ENCODE measurements at regions not wholly inside any gene's neighbourhood (a gene's known extent, or its start where the extent isn't known, plus 50 kb on each side); places are given as distances from the start of the nearest gene placed in this dataset.

DNA sequence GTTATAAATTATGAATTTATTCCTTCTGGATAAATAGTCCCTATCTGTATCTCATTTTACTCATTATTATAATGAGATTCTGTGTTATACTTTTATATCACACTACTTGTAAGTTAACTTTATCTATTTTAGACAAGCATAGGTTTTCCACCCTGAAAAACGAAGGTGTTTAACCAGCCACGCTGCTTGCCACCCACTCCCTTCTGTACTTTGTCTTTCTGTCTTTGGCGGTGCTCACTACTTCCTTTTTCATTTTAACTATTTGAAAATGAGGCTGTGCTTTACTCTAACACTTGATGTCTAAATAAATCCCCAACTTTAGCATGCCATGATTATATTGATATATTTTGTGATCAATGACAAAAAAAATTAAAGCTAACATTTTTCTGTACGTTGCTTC lies 952.9 kb downstream of the DNAJB9 start:
- H3K4me1 ChIP-seq (ENCODE audit: control insufficient read depth in 1 of 2, insufficient read depth in 2 of 2, low read length in 2 of 2), result no peaks in the 10 kb centered on the region
- no peaks in the 10 kb centered on the region for H3K36me3 ChIP-seq (ENCODE audit: control insufficient read depth in 1 of 2, insufficient read depth in 2 of 2, low read length in 2 of 2)
- no peaks in the 10 kb centered on the region for H3K27me3 ChIP-seq (ENCODE audit: control insufficient read depth in 1 of 2, insufficient read depth in 2 of 2, low read length in 2 of 2)
- no peak overlapping the region for H3K4me3 ChIP-seq (ENCODE audit: low read depth in 1 of 2, low read length in 2 of 2)
- H3K9ac ChIP-seq (ENCODE audit: low read depth in 1 of 2, low read length in 2 of 2), result no peak overlapping the region
- no peak overlapping the region for H3K27ac ChIP-seq (ENCODE audit: low read depth, low read length)
- no peaks in the 10 kb centered on the region for H3K9me3 ChIP-seq (ENCODE audit: control insufficient read depth in 1 of 2, low read length in 2 of 2)

DNA sequence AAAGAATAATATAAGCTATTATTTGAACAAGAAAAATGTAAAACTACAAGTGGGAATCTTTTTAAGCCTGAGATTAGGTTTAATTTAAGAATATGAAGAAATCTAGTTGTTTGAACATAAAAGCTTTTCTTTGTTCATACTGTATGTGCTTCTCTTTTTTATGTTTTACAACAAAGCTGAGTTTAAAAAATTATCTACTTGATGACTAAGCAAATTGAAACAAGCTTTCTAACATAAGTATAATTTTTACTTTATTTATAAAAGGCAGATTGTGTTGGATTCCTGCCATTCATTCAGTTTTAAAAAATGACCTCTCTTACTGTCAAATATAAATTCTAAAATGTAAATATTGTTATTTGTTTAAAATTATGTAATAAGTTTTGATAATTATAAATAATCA lies 958.2 kb downstream of the DNAJB9 start:
- Histone ChIP-seq H3K27me3 (ENCODE audit: control insufficient read depth in 1 of 2, insufficient read depth in 2 of 2, low read length in 2 of 2) (no peaks in the 10 kb centered on the region), H3K27ac (ENCODE audit: low read depth, low read length) (no peak overlapping the region), H3K36me3 (ENCODE audit: control insufficient read depth in 1 of 2, insufficient read depth in 2 of 2, low read length in 2 of 2) (no peaks in the 10 kb centered on the region), H3K4me1 (ENCODE audit: control insufficient read depth in 1 of 2, insufficient read depth in 2 of 2, low read length in 2 of 2) (no peaks in the 10 kb centered on the region), H3K9ac (ENCODE audit: low read depth in 1 of 2, low read length in 2 of 2) (no peak overlapping the region), H3K4me3 (ENCODE audit: low read depth in 1 of 2, low read length in 2 of 2) (no peak overlapping the region), H3K9me3 (ENCODE audit: control insufficient read depth in 1 of 2, low read length in 2 of 2) (no peaks in the 10 kb centered on the region)

DNA sequence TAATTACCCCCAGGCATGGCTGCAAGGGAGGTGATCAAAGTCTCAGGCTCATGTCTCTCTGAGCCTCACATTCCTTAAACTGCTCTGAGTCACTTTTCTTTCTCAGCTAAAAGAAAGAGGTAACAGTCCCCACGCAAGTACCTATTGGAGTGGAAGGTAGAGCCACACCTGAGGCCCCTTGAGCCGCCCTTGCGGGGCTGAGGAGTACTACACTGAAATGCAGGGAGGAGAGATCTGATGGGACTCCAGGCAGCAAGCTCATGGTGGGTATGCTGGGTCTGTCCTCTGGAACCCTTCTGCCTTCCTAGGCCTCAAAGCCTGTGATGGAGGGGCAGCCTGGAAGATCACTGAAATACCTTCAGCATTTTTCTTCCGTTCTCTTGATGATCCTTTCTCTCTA lies 960.0 kb downstream of the DNAJB9 start:
- no peak overlapping the region for H3K4me3 ChIP-seq (ENCODE audit: low read depth in 1 of 2, low read length in 2 of 2)
- H3K36me3 ChIP-seq (ENCODE audit: control insufficient read depth in 1 of 2, insufficient read depth in 2 of 2, low read length in 2 of 2), result no peaks in the 10 kb centered on the region
- no peak overlapping the region for H3K9ac ChIP-seq (ENCODE audit: low read depth in 1 of 2, low read length in 2 of 2)

DNA sequence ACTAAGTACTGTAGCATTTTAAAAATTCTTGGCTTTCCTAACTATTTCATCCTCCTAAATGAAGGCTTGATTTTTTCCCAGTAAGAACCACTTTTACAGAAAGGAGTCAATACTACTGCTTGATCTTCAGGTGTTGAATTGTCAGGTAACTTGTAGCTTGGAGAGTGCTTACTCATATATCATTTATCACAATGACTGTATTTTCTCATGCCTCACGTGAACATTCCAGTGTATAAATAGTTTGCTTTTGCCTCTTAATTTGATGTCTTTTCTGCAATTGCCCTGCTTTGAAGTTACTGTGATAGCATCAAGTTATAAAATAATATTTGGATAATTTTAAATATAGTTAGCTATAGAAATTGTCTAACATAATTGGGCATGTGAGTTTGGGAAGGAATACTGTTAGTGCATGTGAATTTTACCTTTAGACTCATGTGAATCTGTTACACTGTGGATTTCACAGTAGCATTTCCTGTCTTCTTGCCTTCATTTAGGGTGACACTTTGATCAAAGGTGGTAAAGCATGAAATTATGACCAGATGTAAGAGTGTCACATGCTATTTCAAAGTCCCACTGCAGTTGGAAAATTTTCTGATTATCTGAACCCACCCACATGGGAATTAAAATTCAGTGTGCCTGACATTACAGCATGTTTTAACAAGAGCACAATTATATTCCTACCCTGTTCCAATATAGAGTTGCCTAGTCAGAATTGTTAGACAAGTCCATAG lies 962.8 kb downstream of the DNAJB9 start:
- Histone ChIP-seq H3K27ac (ENCODE audit: low read depth, low read length) (no peak overlapping the region), H3K36me3 (ENCODE audit: control insufficient read depth in 1 of 2, insufficient read depth in 2 of 2, low read length in 2 of 2) (no peaks in the 10 kb centered on the region), H3K9me3 (ENCODE audit: control insufficient read depth in 1 of 2, low read length in 2 of 2) (no peaks in the 10 kb centered on the region)

More for the DNA sequence above, 960.0 kb downstream of the DNAJB9 start:
- Histone ChIP-seq H3K4me1 (ENCODE audit: control insufficient read depth in 1 of 2, insufficient read depth in 2 of 2, low read length in 2 of 2) (no peaks in the 10 kb centered on the region), H3K27me3 (ENCODE audit: control insufficient read depth in 1 of 2, insufficient read depth in 2 of 2, low read length in 2 of 2) (no peaks in the 10 kb centered on the region), H3K9me3 (ENCODE audit: control insufficient read depth in 1 of 2, low read length in 2 of 2) (no peaks in the 10 kb centered on the region), H3K27ac (ENCODE audit: low read depth, low read length) (no peak overlapping the region)

DNA sequence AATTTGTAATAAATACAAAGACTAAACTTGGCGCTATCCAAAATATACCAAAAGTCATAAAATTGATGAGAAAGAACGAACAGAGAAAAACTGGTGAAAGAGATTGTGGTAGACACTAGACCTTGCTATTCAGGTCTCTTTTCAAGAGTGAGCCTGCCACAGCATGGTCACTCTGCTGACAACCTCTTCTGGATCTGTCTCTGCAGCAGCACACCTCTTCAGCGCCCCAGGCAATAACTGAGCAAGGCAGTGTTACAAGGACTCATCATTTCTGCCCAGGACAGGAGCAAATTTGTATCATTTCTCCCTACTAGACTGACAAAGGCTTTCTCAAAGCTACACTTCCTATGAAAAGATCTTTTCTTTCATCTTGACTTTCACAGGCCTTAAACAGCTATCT lies 976.0 kb downstream of the DNAJB9 start:
- H3K9me3 ChIP-seq (ENCODE audit: control insufficient read depth in 1 of 2, low read length in 2 of 2), result no peaks in the 10 kb centered on the region
- no peak overlapping the region for H3K4me3 ChIP-seq (ENCODE audit: low read depth in 1 of 2, low read length in 2 of 2)
- no peaks in the 10 kb centered on the region for H3K36me3 ChIP-seq (ENCODE audit: control insufficient read depth in 1 of 2, insufficient read depth in 2 of 2, low read length in 2 of 2)
- H3K9ac ChIP-seq (ENCODE audit: low read depth in 1 of 2, low read length in 2 of 2), result no peak overlapping the region
- H3K27ac ChIP-seq (ENCODE audit: low read depth, low read length), result no peak overlapping the region
- no peaks in the 10 kb centered on the region for H3K27me3 ChIP-seq (ENCODE audit: control insufficient read depth in 1 of 2, insufficient read depth in 2 of 2, low read length in 2 of 2)
- no peaks in the 10 kb centered on the region for H3K4me1 ChIP-seq (ENCODE audit: control insufficient read depth in 1 of 2, insufficient read depth in 2 of 2, low read length in 2 of 2)

More for the DNA sequence above, 962.8 kb downstream of the DNAJB9 start:
- Histone ChIP-seq H3K4me1 (ENCODE audit: control insufficient read depth in 1 of 2, insufficient read depth in 2 of 2, low read length in 2 of 2) (no peaks in the 10 kb centered on the region), H3K27me3 (ENCODE audit: control insufficient read depth in 1 of 2, insufficient read depth in 2 of 2, low read length in 2 of 2) (no peaks in the 10 kb centered on the region), H3K4me3 (ENCODE audit: low read depth in 1 of 2, low read length in 2 of 2) (no peak overlapping the region), H3K9ac (ENCODE audit: low read depth in 1 of 2, low read length in 2 of 2) (no peak overlapping the region)

DNA sequence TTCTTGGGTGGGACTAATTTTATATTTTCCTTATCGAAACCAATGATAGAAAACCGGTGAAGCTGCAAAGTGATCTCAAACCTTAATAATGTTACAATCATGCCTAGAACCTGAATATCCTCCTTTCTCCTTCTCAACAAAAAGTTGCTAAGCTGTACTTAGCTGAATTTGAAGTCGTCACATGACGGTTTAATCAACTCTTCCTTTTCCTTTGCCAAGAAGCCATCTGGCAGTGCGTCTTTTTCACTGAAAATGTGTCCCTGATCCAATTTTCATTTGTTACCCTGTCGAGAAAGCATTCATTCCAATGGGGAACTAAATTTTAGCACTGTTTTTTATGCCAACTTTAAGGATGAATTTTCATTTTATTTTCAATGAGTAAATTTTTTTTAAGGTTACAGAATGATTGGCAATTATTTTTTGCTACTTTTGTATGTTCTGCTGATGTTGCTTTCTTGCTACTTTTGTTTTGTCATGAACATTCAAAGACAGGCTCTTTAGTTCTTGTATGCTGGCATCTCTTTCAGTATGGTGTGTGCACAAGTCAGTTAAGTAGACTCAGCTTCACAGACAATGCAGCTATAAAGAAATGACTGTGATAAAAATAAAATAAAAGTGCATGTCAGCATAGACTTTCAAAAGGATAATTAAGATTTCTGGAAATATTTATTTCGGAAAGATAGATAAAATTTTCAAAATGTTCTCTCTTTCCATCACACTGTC lies 980.0 kb downstream of the DNAJB9 start:
- no peaks in the 10 kb centered on the region for H3K36me3 ChIP-seq (ENCODE audit: control insufficient read depth in 1 of 2, insufficient read depth in 2 of 2, low read length in 2 of 2)
- no peak overlapping the region for H3K4me3 ChIP-seq (ENCODE audit: low read depth in 1 of 2, low read length in 2 of 2)
- H3K9ac ChIP-seq (ENCODE audit: low read depth in 1 of 2, low read length in 2 of 2), result no peak overlapping the region
- no peak overlapping the region for H3K27ac ChIP-seq (ENCODE audit: low read depth, low read length)
- no peaks in the 10 kb centered on the region for H3K27me3 ChIP-seq (ENCODE audit: control insufficient read depth in 1 of 2, insufficient read depth in 2 of 2, low read length in 2 of 2)
- H3K9me3 ChIP-seq (ENCODE audit: control insufficient read depth in 1 of 2, low read length in 2 of 2), result no peaks in the 10 kb centered on the region
- no peaks in the 10 kb centered on the region for H3K4me1 ChIP-seq (ENCODE audit: control insufficient read depth in 1 of 2, insufficient read depth in 2 of 2, low read length in 2 of 2)

DNA sequence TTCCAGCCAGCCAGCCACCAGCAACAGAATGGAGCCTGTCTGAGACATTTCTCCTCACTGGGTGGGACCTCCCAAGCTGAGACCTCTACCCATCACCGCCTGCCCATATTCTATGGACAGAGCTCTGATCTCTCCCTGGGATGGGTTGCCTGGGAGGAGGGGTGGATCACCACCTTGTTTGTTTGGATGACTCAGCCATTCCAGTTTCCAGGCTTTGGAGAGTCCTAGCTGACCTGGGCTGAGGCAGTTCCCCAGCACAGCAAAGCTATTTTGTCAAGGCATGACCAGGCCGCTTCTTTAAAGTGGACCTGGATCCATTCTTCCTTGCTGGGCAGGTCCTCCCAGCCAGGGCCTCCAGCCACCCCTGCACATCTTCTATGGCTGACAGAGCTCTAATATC lies 982.3 kb downstream of the DNAJB9 start:
- Histone ChIP-seq H3K4me1 (ENCODE audit: control insufficient read depth in 1 of 2, insufficient read depth in 2 of 2, low read length in 2 of 2) (no peaks in the 10 kb centered on the region), H3K36me3 (ENCODE audit: control insufficient read depth in 1 of 2, insufficient read depth in 2 of 2, low read length in 2 of 2) (no peaks in the 10 kb centered on the region), H3K27me3 (ENCODE audit: control insufficient read depth in 1 of 2, insufficient read depth in 2 of 2, low read length in 2 of 2) (no peaks in the 10 kb centered on the region), H3K9me3 (ENCODE audit: control insufficient read depth in 1 of 2, low read length in 2 of 2) (no peaks in the 10 kb centered on the region), H3K4me3 (ENCODE audit: low read depth in 1 of 2, low read length in 2 of 2) (no peak overlapping the region), H3K27ac (ENCODE audit: low read depth, low read length) (no peak overlapping the region), H3K9ac (ENCODE audit: low read depth in 1 of 2, low read length in 2 of 2) (no peak overlapping the region)

DNA sequence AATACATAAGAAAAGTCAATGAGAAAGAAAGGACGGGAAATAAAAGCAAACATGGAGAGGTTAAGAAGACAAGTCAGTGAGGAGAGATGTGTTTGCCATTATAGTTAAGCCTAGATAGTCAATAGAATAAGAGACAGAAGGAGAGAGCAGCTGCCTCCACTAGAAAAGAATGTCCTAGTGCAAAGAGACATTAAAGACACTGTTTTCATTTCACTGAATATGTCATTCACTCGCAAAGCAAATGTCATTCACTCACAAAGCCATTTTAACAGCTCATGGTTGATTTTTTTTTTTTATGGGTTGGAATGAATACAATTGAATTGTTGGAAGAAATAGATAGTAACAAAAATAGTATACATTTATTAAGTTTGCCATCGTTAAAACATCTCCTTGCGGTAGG lies 1007.6 kb downstream of the DNAJB9 start:
- no peaks in the 10 kb centered on the region for H3K4me1 ChIP-seq (ENCODE audit: control insufficient read depth in 1 of 2, insufficient read depth in 2 of 2, low read length in 2 of 2)
- H3K27ac ChIP-seq (ENCODE audit: low read depth, low read length), result no peak overlapping the region
- H3K9ac ChIP-seq (ENCODE audit: low read depth in 1 of 2, low read length in 2 of 2), result no peak overlapping the region
- no peaks in the 10 kb centered on the region for H3K27me3 ChIP-seq (ENCODE audit: control insufficient read depth in 1 of 2, insufficient read depth in 2 of 2, low read length in 2 of 2)
- H3K9me3 ChIP-seq (ENCODE audit: control insufficient read depth in 1 of 2, low read length in 2 of 2), result no peaks in the 10 kb centered on the region
- H3K36me3 ChIP-seq (ENCODE audit: control insufficient read depth in 1 of 2, insufficient read depth in 2 of 2, low read length in 2 of 2), result no peaks in the 10 kb centered on the region
- no peak overlapping the region for H3K4me3 ChIP-seq (ENCODE audit: low read depth in 1 of 2, low read length in 2 of 2)

DNA sequence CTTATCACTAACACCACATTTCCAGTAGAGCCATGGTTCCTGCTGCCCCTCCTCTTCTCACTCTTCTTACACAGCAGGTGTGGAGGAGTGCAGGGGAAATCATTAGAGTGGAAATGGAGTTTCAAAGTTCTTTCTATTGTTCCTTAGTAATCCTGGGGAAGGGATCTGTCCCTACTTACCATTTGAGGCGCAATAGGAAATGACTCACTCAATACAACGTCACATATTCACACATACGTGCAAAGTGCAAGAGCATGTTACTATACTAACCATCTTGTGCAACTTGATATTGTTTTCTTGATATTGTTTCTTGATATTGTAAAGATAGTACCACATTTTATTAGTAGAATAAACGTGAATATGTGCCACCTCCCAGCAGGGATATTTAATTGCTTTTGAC lies 1010.2 kb downstream of the DNAJB9 start:
- H3K36me3 ChIP-seq (ENCODE audit: control insufficient read depth in 1 of 2, insufficient read depth in 2 of 2, low read length in 2 of 2), result no peaks in the 10 kb centered on the region
- no peak overlapping the region for H3K9ac ChIP-seq (ENCODE audit: low read depth in 1 of 2, low read length in 2 of 2)
- no peak overlapping the region for H3K4me3 ChIP-seq (ENCODE audit: low read depth in 1 of 2, low read length in 2 of 2)
- no peak overlapping the region for H3K27ac ChIP-seq (ENCODE audit: low read depth, low read length)
- H3K4me1 ChIP-seq (ENCODE audit: control insufficient read depth in 1 of 2, insufficient read depth in 2 of 2, low read length in 2 of 2), result no peaks in the 10 kb centered on the region
- H3K27me3 ChIP-seq (ENCODE audit: control insufficient read depth in 1 of 2, insufficient read depth in 2 of 2, low read length in 2 of 2), result no peaks in the 10 kb centered on the region
- H3K9me3 ChIP-seq (ENCODE audit: control insufficient read depth in 1 of 2, low read length in 2 of 2), result no peaks in the 10 kb centered on the region

DNA sequence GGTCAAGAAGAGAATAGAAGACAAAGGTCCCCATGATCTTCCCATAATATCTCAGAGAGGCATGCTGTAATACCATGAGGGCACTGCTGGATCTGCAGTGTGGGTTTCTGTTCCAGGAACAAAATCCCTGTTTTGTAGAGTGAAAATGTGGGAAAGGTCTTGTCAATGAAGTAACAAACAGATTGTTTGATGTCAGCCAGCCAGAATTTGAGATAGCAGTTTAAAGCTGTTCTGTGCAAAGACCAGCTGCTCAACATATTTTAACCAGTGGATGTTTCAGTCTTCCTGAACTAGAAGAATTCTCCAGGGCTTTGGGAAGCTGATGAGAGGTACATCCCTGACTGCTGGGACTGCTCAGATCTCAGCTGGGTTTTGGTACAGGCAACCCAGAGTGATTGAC lies 1012.5 kb downstream of the DNAJB9 start:
- H3K9me3 ChIP-seq (ENCODE audit: control insufficient read depth in 1 of 2, low read length in 2 of 2), result no peaks in the 10 kb centered on the region
- H3K4me3 ChIP-seq (ENCODE audit: low read depth in 1 of 2, low read length in 2 of 2), result no peak overlapping the region

More for the DNA sequence above, 1012.5 kb downstream of the DNAJB9 start:
- Histone ChIP-seq H3K36me3 (ENCODE audit: control insufficient read depth in 1 of 2, insufficient read depth in 2 of 2, low read length in 2 of 2) (no peaks in the 10 kb centered on the region), H3K27ac (ENCODE audit: low read depth, low read length) (no peak overlapping the region), H3K27me3 (ENCODE audit: control insufficient read depth in 1 of 2, insufficient read depth in 2 of 2, low read length in 2 of 2) (no peaks in the 10 kb centered on the region), H3K9ac (ENCODE audit: low read depth in 1 of 2, low read length in 2 of 2) (no peak overlapping the region), H3K4me1 (ENCODE audit: control insufficient read depth in 1 of 2, insufficient read depth in 2 of 2, low read length in 2 of 2) (no peaks in the 10 kb centered on the region)

Measured in duodenal mucosa (tissue), 2 donors.